ENCODE measurements at regions not wholly inside any gene's neighbourhood (a gene's known extent, or its start where the extent isn't known, plus 50 kb on each side); places are given as distances from the start of the nearest gene placed in this dataset.
A peak's percentile ranks its signal among the peaks of the same experiment; 100 is the strongest.

DNA sequence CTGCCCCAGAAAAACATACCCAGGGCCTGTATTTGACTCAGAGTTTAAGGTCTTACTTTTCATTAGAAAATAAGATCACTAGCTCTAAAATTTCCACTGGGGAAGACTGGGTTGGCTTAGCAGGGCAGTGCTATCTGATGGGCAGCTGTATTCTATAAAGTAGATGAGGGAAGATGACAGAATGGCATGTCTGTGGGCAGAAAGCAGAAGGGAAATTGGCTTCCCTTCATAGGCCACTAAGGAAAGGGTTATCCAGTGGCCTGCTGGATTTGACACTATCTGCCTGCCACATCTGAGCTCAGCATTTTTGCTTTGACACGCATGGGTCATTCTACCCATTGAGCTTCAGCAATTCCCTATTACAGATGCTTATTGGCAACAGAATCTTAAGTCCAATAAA is 461.3 kb upstream of the RASGRP1 start:
- ChIA-PET CTCF (no interaction called here), POLR2A (no interaction called here)
- H3K27ac ChIP-seq (ENCODE audit: low read length): no peak overlapping the region
- H3K4me3 ChIP-seq (ENCODE audit: low read depth in 2 of 2, low read length in 2 of 2): no peak overlapping the region
- ATAC-seq (no peak), DNase-seq (ENCODE audit: low read depth, low spot score) (no peak)
- H3K36me3 ChIP-seq (ENCODE audit: control insufficient read depth, insufficient read depth, low read length): no peaks in the 10 kb centered on the region
- intact Hi-C loops (cut with micrococcal nuclease; ENCODE audit: unreplicated experiment): loop anchor here (10.0 kb wide), 1 partner anchor 211 kb away; no protein-coding TSS in a partner anchor
- no peaks in the 10 kb centered on the region for H3K27me3 ChIP-seq (ENCODE audit: control insufficient read depth, insufficient read depth, low read length)
- in situ Hi-C loops (cut with HindIII; ENCODE audit: low pct_unique_long_range_greater_than_20kb, low sequenced_read_pairs): no loop called here
- TF ChIP-seq, protein P1, sequence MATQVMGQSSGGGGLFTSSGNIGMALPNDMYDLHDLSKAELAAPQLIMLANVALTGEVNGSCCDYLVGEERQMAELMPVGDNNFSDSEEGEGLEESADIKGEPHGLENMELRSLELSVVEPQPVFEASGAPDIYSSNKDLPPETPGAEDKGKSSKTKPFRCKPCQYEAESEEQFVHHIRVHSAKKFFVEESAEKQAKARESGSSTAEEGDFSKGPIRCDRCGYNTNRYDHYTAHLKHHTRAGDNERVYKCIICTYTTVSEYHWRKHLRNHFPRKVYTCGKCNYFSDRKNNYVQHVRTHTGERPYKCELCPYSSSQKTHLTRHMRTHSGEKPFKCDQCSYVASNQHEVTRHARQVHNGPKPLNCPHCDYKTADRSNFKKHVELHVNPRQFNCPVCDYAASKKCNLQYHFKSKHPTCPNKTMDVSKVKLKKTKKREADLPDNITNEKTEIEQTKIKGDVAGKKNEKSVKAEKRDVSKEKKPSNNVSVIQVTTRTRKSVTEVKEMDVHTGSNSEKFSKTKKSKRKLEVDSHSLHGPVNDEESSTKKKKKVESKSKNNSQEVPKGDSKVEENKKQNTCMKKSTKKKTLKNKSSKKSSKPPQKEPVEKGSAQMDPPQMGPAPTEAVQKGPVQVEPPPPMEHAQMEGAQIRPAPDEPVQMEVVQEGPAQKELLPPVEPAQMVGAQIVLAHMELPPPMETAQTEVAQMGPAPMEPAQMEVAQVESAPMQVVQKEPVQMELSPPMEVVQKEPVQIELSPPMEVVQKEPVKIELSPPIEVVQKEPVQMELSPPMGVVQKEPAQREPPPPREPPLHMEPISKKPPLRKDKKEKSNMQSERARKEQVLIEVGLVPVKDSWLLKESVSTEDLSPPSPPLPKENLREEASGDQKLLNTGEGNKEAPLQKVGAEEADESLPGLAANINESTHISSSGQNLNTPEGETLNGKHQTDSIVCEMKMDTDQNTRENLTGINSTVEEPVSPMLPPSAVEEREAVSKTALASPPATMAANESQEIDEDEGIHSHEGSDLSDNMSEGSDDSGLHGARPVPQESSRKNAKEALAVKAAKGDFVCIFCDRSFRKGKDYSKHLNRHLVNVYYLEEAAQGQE (IDR thresholded peaks at IDR 0.05; ENCODE audit: insufficient read depth in 1 of 2, low read depth in 2 of 2, low read length in 1 of 2): no peak
- no peak for TF ChIP-seq POLR2AphosphoS5 (IDR thresholded peaks at IDR 0.05; ENCODE audit: low read depth, low read length)
- TF ChIP-seq SIN3A (IDR thresholded peaks at IDR 0.05; ENCODE audit: borderline replicate concordance, insufficient read depth, low read depth, low read length): no peak
- no peak for TF ChIP-seq TCF7L2 (IDR thresholded peaks at IDR 0.05; ENCODE audit: low read depth, low read length)
- TF ChIP-seq, protein P2, sequence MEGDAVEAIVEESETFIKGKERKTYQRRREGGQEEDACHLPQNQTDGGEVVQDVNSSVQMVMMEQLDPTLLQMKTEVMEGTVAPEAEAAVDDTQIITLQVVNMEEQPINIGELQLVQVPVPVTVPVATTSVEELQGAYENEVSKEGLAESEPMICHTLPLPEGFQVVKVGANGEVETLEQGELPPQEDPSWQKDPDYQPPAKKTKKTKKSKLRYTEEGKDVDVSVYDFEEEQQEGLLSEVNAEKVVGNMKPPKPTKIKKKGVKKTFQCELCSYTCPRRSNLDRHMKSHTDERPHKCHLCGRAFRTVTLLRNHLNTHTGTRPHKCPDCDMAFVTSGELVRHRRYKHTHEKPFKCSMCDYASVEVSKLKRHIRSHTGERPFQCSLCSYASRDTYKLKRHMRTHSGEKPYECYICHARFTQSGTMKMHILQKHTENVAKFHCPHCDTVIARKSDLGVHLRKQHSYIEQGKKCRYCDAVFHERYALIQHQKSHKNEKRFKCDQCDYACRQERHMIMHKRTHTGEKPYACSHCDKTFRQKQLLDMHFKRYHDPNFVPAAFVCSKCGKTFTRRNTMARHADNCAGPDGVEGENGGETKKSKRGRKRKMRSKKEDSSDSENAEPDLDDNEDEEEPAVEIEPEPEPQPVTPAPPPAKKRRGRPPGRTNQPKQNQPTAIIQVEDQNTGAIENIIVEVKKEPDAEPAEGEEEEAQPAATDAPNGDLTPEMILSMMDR (IDR thresholded peaks at IDR 0.05): no peak
- H3K9me3 ChIP-seq (ENCODE audit: control insufficient read depth, insufficient read depth, low read depth, low read length): no peaks in the 10 kb centered on the region
- no peaks in the 10 kb centered on the region for H3K4me1 ChIP-seq (ENCODE audit: control insufficient read depth, insufficient read depth, low read length)
- BruUV-seq (replicated peaks): no TSS peak

DNA sequence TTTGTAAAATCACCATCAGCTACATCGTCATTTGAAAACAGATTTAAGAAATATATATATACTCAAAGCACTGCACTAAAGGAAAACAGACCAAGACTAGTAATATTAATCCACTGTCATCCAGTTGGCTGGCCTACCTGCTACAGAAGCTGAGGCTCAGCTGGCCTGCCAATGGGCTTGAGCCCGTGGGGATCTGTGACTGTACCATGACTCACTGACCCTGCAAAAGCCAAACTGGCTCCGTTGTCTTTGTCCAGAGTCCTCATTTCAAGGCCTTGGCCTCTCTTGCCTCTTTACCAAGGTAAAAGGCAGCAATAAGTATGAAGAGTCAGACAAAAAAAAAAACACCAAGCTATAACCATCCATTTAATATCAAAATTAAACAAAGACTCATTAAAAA is 463.5 kb upstream of the RASGRP1 start:
- no peak overlapping the region for H3K27ac ChIP-seq (ENCODE audit: low read length)
- ChIA-PET CTCF (no interaction called here), POLR2A (no interaction called here)
- TF ChIP-seq SIN3A (IDR thresholded peaks at IDR 0.05; ENCODE audit: borderline replicate concordance, insufficient read depth, low read depth, low read length) (no peak), POLR2AphosphoS5 (IDR thresholded peaks at IDR 0.05; ENCODE audit: low read depth, low read length) (no peak), TCF7L2 (IDR thresholded peaks at IDR 0.05; ENCODE audit: low read depth, low read length) (no peak)
- TF ChIP-seq, protein P1 (IDR thresholded peaks at IDR 0.05; ENCODE audit: insufficient read depth in 1 of 2, low read depth in 2 of 2, low read length in 1 of 2): no peak
- TF ChIP-seq, protein P2 (IDR thresholded peaks at IDR 0.05): no peak
- DNase-seq (ENCODE audit: low read depth, low spot score) (peak; percentile 12), ATAC-seq (no peak)
- no TSS peak for BruUV-seq (replicated peaks)
- in situ Hi-C loops (cut with HindIII; ENCODE audit: low pct_unique_long_range_greater_than_20kb, low sequenced_read_pairs): no loop called here
- H3K4me1 ChIP-seq (ENCODE audit: control insufficient read depth, insufficient read depth, low read length): no peaks in the 10 kb centered on the region
- no peaks in the 10 kb centered on the region for H3K27me3 ChIP-seq (ENCODE audit: control insufficient read depth, insufficient read depth, low read length)
- no peak overlapping the region for H3K4me3 ChIP-seq (ENCODE audit: low read depth in 2 of 2, low read length in 2 of 2)
- intact Hi-C loops (cut with micrococcal nuclease; ENCODE audit: unreplicated experiment): loop anchor here (10.0 kb wide), 1 partner anchor 213 kb away; no protein-coding TSS in a partner anchor
- no peaks in the 10 kb centered on the region for H3K36me3 ChIP-seq (ENCODE audit: control insufficient read depth, insufficient read depth, low read length)
- H3K9me3 ChIP-seq (ENCODE audit: control insufficient read depth, insufficient read depth, low read depth, low read length): no peaks in the 10 kb centered on the region

All from Panc1 (cell line).